WTC11 (cell line): ENCODE measurements at regions not wholly inside any gene's neighbourhood (a gene's known extent, or its start where the extent isn't known, plus 50 kb on each side); places are given as distances from the start of the nearest gene placed in this dataset.

Experiments
- ATAC-seq: fragments of 200-7000 bp; cut with Tn5 transposase; 2 replicates; pipeline ENCODE4 v1.10.0; 2021; ENCODE audit warnings: mild to moderate bottlenecking, moderate library complexity
- CTCF ChIA-PET: fragments of 300-600 bp; sonication (Branson Sonifier 250); formaldehyde crosslinking; loops from one replicate; lab custom pipeline; 2021; ENCODE audit warnings: antibody characterized with exemption; lab: Charles Lee
- POLR2A ChIA-PET: fragments of 350-600 bp; sonication (Branson Sonifier 250); formaldehyde crosslinking; loops from one replicate; lab custom pipeline; 2021; ENCODE audit warnings: antibody characterized with exemption; lab: Charles Lee
- DNase-seq: peaks from one replicate; pipeline ENCODE4 v3.0.0; 2021; ENCODE audit warnings: low spot score
- H3K27ac Mint-ChIP-seq: 2 replicates; pipeline ENCODE4 v1.8.0; 2021; ENCODE audit warnings: mixed read lengths
- H3K27me3 Mint-ChIP-seq: 2 replicates; pipeline ENCODE4 v1.8.0; 2021; ENCODE audit warnings: low read depth, mild to moderate bottlenecking, moderate library complexity, mixed read lengths
- H3K36me3 Mint-ChIP-seq: 2 replicates; pipeline ENCODE4 v1.8.0; 2021; ENCODE audit warnings: mixed read lengths
- H3K4me1 Mint-ChIP-seq: 2 replicates; pipeline ENCODE4 v1.8.0; 2022; ENCODE audit warnings: mixed read lengths
- H3K4me3 Mint-ChIP-seq: 2 replicates; pipeline ENCODE4 v1.8.0; 2021; ENCODE audit warnings: mild to moderate bottlenecking, moderate library complexity, mixed read lengths
- H3K9me3 Mint-ChIP-seq: 2 replicates; pipeline ENCODE4 v1.8.0; 2021; ENCODE audit warnings: mixed read lengths
- ATF1 ChIP-seq: sonication (generic); formaldehyde crosslinking; IDR thresholded peaks from 2 replicates; pipeline ENCODE4 v1.8.1; 2023; ENCODE audit warnings: mild to moderate bottlenecking, moderate library complexity, missing genetic modification reagents
- E2F1 ChIP-seq: sonication (generic); formaldehyde crosslinking; IDR thresholded peaks from 2 replicates; pipeline ENCODE4 v1.8.0; 2022; ENCODE audit warnings: mild to moderate bottlenecking, missing genetic modification reagents
- ELF4 ChIP-seq: sonication (generic); formaldehyde crosslinking; IDR thresholded peaks from 2 replicates; pipeline ENCODE4 v1.8.1; 2022; ENCODE audit warnings: low read depth, mild to moderate bottlenecking, moderate library complexity, missing genetic modification reagents
- EMX1 ChIP-seq: fragments of 250-450 bp; sonication (Bioruptor Pico); IDR thresholded peaks from 2 replicates; pipeline ENCODE4 v1.8.0; 2021; ENCODE audit warnings: mild to moderate bottlenecking
- FOXK1 ChIP-seq: sonication (generic); formaldehyde crosslinking; IDR thresholded peaks from 2 replicates; pipeline ENCODE4 v1.8.0; 2022; ENCODE audit warnings: mild to moderate bottlenecking, moderate library complexity, missing genetic modification reagents
- FOXP4 ChIP-seq: sonication (generic); formaldehyde crosslinking; IDR thresholded peaks from 2 replicates; pipeline ENCODE4 v1.8.0; 2022; ENCODE audit warnings: mild to moderate bottlenecking, missing genetic modification reagents
- GABPB1 ChIP-seq: sonication (generic); formaldehyde crosslinking; IDR thresholded peaks from 2 replicates; pipeline ENCODE4 v1.8.1; 2023; ENCODE audit warnings: mild to moderate bottlenecking, missing genetic modification reagents
- JUN ChIP-seq: sonication (generic); formaldehyde crosslinking; IDR thresholded peaks from 2 replicates; pipeline ENCODE4 v1.8.0; 2023; ENCODE audit warnings: mild to moderate bottlenecking, missing genetic modification reagents
- MXD4 ChIP-seq: fragments of 250-450 bp; sonication (Bioruptor Pico); IDR thresholded peaks from 2 replicates; pipeline ENCODE4 v1.8.0; 2021; ENCODE audit warnings: mild to moderate bottlenecking, moderate library complexity, borderline replicate concordance
- NFYB ChIP-seq: sonication (generic); formaldehyde crosslinking; conservative IDR thresholded peaks from 2 replicates; pipeline ENCODE4 v1.8.0; 2022; ENCODE audit warnings: low read depth, missing genetic modification reagents
- RORB ChIP-seq: fragments of 250-450 bp; sonication (Bioruptor Pico); IDR thresholded peaks from 2 replicates; pipeline ENCODE4 v1.9.0; 2021; ENCODE audit warnings: mild to moderate bottlenecking
- SP1 ChIP-seq: sonication (generic); formaldehyde crosslinking; conservative IDR thresholded peaks from 2 replicates; pipeline ENCODE4 v1.8.1; 2022; ENCODE audit warnings: missing genetic modification reagents
- TCF7 ChIP-seq: sonication (generic); formaldehyde crosslinking; IDR thresholded peaks from 2 replicates; pipeline ENCODE4 v1.8.0; 2022; ENCODE audit warnings: mild to moderate bottlenecking, low read depth, missing genetic modification reagents, moderate library complexity
- TP53 ChIP-seq: sonication (generic); formaldehyde crosslinking; IDR thresholded peaks from 2 replicates; pipeline ENCODE4 v1.8.1; 2023; ENCODE audit warnings: mild to moderate bottlenecking, missing genetic modification reagents
- USF2 ChIP-seq: sonication (generic); formaldehyde crosslinking; IDR thresholded peaks from 2 replicates; pipeline ENCODE4 v1.8.1; 2023; ENCODE audit warnings: mild to moderate bottlenecking, missing genetic modification reagents, moderate library complexity
- ZNF138 ChIP-seq: sonication (generic); formaldehyde crosslinking; conservative IDR thresholded peaks from 2 replicates; pipeline ENCODE4 v1.8.1; 2022; ENCODE audit warnings: mild to moderate bottlenecking, moderate library complexity, missing genetic modification reagents
- ZNF396 ChIP-seq: fragments of 250-450 bp; sonication (Bioruptor Pico); IDR thresholded peaks from 2 replicates; pipeline ENCODE4 v1.8.0; 2021; ENCODE audit warnings: mild to moderate bottlenecking, moderate library complexity, borderline replicate concordance
- ZNF423 ChIP-seq: fragments of 250-450 bp; sonication (Bioruptor Pico); IDR thresholded peaks from 2 replicates; pipeline ENCODE4 v2.1.2; 2022; ENCODE audit warnings: mild to moderate bottlenecking, moderate library complexity
- ZNF671 ChIP-seq: fragments of 250-450 bp; sonication (Bioruptor Pico); IDR thresholded peaks from 2 replicates; pipeline ENCODE4 v1.8.0; 2021; ENCODE audit warnings: mild to moderate bottlenecking
- TF ChIP-seq, protein P1 (sequence below): sonication (generic); formaldehyde crosslinking; IDR thresholded peaks from 2 replicates; pipeline ENCODE4 v1.8.0; 2022; ENCODE audit warnings: missing genetic modification reagents
- TF ChIP-seq, protein P2 (sequence below): sonication (generic); formaldehyde crosslinking; conservative IDR thresholded peaks from 2 replicates; pipeline ENCODE4 v1.8.1; 2022; ENCODE audit warnings: mild to moderate bottlenecking, missing genetic modification reagents

GRCh38 chr10:30793093-30793492 lies 163.5 kb upstream of the LYZL2 start:
- CTCF ChIA-PET: no interaction called here
- POLR2A ChIA-PET: no interaction called here

DNA sequence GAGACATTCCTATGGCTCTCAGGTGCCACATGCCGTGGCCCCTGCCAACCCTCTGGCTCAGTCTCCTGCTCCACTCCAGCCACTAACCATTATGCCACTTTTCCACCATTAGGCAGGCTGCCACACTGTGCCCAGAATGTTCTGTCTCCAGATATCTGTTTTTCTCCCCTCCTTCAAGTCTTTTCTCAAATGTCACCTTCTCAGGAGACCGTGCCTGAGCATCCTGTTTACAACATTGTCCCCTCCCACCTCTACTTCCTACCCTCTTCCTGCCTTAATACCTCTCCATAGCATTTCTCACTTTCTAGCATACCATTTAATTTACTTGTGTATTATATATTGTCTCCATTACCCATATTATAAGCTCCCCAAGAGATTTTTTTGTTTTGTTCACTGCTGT lies 162.5 kb upstream of the LYZL2 start:
- H3K4me3 Mint-ChIP-seq: no peak overlapping the region
- ATAC-seq (no peak), DNase-seq (no peak)
- H3K9me3 Mint-ChIP-seq: peaks cover 23% of the 10 kb centered on the region
- peaks cover 6% of the 10 kb centered on the region for H3K36me3 Mint-ChIP-seq
- H3K27me3 Mint-ChIP-seq: peaks cover 5% of the 10 kb centered on the region; the same call in 1 of the 2 replicates
- ChIA-PET POLR2A (no interaction called here), CTCF (no interaction called here)
- TF ChIP-seq USF2 (no peak), GABPB1 (no peak), ATF1 (CRISPR knock-in tag) (no peak), E2F1 (CRISPR knock-in tag) (no peak), SP1 (no peak), TP53 (CRISPR knock-in tag) (no peak), NFYB (CRISPR knock-in tag) (no peak), FOXP4 (CRISPR knock-in tag) (no peak), ZNF396 (CRISPR knock-in tag) (no peak), TCF7 (CRISPR knock-in tag) (no peak), MXD4 (CRISPR knock-in tag) (no peak)
- TF ChIP-seq, protein P1, sequence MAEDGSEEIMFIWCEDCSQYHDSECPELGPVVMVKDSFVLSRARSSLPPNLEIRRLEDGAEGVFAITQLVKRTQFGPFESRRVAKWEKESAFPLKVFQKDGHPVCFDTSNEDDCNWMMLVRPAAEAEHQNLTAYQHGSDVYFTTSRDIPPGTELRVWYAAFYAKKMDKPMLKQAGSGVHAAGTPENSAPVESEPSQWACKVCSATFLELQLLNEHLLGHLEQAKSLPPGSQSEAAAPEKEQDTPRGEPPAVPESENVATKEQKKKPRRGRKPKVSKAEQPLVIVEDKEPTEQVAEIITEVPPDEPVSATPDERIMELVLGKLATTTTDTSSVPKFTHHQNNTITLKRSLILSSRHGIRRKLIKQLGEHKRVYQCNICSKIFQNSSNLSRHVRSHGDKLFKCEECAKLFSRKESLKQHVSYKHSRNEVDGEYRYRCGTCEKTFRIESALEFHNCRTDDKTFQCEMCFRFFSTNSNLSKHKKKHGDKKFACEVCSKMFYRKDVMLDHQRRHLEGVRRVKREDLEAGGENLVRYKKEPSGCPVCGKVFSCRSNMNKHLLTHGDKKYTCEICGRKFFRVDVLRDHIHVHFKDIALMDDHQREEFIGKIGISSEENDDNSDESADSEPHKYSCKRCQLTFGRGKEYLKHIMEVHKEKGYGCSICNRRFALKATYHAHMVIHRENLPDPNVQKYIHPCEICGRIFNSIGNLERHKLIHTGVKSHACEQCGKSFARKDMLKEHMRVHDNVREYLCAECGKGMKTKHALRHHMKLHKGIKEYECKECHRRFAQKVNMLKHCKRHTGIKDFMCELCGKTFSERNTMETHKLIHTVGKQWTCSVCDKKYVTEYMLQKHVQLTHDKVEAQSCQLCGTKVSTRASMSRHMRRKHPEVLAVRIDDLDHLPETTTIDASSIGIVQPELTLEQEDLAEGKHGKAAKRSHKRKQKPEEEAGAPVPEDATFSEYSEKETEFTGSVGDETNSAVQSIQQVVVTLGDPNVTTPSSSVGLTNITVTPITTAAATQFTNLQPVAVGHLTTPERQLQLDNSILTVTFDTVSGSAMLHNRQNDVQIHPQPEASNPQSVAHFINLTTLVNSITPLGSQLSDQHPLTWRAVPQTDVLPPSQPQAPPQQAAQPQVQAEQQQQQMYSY (CRISPR knock-in tag): no peak
- no peak overlapping the region for H3K27ac Mint-ChIP-seq
- peaks cover 6% of the 10 kb centered on the region for H3K4me1 Mint-ChIP-seq

More at GRCh38 chr10:30793093-30793492, 163.5 kb upstream of the LYZL2 start:
- Mint-ChIP-seq H3K27ac (no peak overlapping the region), H3K27me3 (no peaks in the 10 kb centered on the region), H3K36me3 (peaks cover 6% of the 10 kb centered on the region), H3K4me3 (no peak overlapping the region), H3K9me3 (peaks cover 23% of the 10 kb centered on the region), H3K4me1 (peaks cover 6% of the 10 kb centered on the region)
- no peak for DNase-seq
- no peak for TF ChIP-seq ATF1 (CRISPR knock-in tag)
- no peak for ATAC-seq

- peaks cover 19% of the 10 kb centered on the region for H3K9me3 Mint-ChIP-seq
- CTCF ChIA-PET: no interaction called here
- DNase-seq (no peak), ATAC-seq (no peak)
- no peak for TF ChIP-seq ELF4
- no peak for TF ChIP-seq JUN (CRISPR knock-in tag)
- TF ChIP-seq, protein P2, sequence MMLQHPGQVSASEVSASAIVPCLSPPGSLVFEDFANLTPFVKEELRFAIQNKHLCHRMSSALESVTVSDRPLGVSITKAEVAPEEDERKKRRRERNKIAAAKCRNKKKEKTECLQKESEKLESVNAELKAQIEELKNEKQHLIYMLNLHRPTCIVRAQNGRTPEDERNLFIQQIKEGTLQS: no peak
- TF ChIP-seq FOXK1 (CRISPR knock-in tag): no peak
- no peak for TF ChIP-seq USF2
- TF ChIP-seq ZNF423 (CRISPR knock-in tag): no peak
- no peak for TF ChIP-seq RORB (CRISPR knock-in tag)
- TF ChIP-seq ZNF396 (CRISPR knock-in tag): no peak
- TF ChIP-seq ZNF671 (CRISPR knock-in tag): no peak
- no peak for TF ChIP-seq ZNF138 (CRISPR knock-in tag)
- TF ChIP-seq EMX1: no peak
- TF ChIP-seq, all 79 proteins: peak for 0
- POLR2A ChIA-PET: no interaction called here
- peaks cover 12% of the 10 kb centered on the region for H3K27me3 Mint-ChIP-seq
- H3K4me1 Mint-ChIP-seq: peaks cover 6% of the 10 kb centered on the region
- no peak overlapping the region for H3K4me3 Mint-ChIP-seq
- H3K36me3 Mint-ChIP-seq: peaks cover 6% of the 10 kb centered on the region
- no peak overlapping the region for H3K27ac Mint-ChIP-seq
Measured at GRCh38 chr10:30791197-30791611, 161.7 kb upstream of the LYZL2 start.
